Islet precursor cell (in vitro differentiated cells): ENCODE measurements at regions not wholly inside any gene's neighbourhood (a gene's known extent, or its start where the extent isn't known, plus 50 kb on each side); places are given as distances from the start of the nearest gene placed in this dataset.
A peak's percentile ranks its signal among the peaks of the same experiment; 100 is the strongest.
"Not testable (repeated sequence)": the region's sequence is repeated elsewhere in the genome, so short reads cannot be mapped to it uniquely, and the experiment has no call there.

Source experiments
- DNase-seq: peaks from one replicate; pipeline ENCODE4 v3.0.0-alpha.2; 2018

DNA sequence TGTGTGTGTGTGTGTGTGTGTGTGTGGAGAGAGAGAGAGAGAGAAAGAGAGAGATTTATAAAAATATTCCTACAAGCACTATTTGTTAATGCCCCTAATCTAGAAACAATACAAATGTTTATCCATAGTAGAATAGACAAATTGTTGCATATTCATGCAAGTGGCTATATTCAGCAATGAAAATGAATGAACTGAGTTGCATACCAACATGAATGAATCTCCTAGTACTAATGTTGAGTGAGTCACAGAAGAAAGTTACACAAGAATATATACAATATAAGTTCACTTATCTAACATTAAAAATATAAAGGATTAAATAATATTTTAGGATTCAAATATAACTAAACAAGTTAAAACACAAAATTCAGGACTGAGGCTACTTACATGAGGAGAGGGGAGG lies 456.8 kb upstream of the AMOT start:
- no peak for DNase-seq

DNA sequence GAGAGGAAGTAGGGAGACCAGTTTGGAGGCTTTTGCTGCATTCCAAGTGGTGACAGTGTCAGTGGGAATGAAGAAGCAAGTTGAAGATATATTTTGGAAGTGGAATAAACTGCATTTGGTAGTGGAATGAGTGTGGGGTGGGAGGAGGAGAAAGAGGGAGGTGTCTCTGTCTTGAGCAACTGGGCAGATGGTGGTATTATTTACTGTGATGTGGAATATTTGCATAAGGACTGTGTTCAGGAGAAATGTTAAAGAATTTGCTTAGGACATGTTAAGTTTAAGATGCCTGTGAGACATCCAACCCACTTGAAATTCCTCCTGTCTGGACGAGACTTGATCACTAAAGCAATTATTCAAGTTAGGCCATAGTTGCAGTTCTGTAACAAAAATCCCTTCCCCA lies 448.9 kb upstream of the AMOT start:
- no peak for DNase-seq

DNA sequence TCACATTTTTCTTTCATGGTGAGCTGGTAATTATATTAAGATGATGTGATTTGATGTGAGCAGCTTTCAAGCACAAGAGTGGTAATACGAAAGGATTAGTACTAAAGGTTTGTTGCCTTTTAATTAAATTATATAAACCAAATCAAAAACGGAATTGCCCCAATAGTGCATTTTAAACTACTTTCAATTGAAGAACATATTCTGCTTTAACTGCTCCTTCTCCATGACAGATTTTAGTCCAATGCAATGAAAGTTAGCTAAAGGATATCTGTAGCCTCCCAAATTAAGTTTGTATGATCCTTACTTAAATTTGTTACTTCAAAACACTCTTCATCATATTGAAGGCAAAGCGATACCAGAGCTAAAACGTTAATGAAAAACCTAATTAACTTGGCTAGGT lies 447.1 kb upstream of the AMOT start:
- DNase-seq: no peak

DNA sequence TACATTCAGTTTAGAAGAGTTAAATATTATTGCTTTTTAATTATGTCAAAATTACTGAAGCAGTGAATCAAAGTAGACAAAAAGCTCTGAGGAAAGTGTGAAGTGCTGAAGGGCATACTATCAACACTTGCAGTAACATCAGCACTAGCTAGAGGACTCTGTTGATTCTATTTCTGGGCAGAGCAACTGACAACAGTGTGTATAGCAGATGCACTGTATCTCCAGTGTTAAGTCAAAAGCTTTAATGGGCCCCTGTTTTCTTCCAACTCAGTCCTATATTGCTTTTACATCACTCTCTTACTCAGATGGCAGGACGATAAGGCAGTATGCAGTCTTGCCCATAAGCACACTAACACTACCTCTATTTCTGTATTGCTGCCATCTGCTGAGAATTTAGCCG lies 435.2 kb upstream of the AMOT start:
- DNase-seq: no peak

DNA sequence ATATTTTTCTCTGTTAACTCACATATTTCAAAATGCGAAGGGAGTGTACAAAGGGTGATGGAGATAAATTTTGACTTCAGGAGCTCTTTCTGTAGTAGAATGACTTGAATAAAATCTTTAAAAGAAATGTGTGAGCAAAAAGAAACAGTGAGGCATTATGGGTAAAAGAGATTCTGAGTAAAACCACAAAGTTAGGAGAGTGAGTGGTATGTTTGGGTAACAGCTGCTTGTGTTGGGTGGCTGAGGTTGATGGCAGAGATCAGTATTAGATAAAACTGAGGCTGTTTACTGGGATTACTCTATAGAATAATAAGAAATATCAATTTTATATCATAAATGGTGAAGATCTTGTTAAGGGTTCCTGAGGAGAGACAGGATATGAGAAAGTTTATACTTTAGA lies 434.2 kb upstream of the AMOT start:
- DNase-seq: no peak

DNA sequence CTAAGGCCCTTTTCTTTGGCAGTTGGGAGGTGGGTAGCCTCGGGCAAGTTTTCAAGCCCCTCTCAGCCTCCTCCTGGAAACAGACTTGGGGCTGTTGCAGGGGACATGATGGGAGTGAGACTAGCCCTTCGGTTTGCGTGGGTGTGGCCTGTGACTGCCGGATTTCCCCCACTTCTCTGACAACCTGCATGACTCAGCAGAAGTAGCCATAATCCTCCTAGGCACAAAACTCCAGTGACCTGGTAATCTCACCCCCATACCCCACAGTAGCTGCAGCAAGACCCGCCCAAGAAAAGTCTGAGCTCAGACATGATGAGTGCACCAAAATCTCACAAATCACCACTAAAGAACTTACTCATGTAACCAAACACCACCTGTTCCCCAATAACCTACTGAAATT lies 433.7 kb upstream of the AMOT start:
- no peak for DNase-seq

DNA sequence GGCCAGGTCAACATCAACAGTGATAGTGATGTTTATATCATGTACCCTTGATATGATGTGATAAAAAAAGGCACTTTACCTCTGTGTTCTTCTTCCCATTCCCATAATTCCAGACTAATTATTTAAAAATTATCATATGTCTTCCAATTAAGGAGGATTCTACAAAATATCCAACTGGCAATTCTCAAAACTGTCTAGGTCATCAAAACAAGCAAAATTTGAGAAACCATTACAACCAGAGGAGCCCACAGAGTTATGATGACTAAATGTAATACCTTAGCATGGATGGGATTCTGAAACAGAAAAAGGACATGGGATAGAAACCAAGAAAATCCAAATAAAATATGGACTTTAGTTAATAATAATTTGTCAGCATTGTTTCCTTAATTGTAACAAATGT lies 428.6 kb upstream of the AMOT start:
- DNase-seq: no peak

DNA sequence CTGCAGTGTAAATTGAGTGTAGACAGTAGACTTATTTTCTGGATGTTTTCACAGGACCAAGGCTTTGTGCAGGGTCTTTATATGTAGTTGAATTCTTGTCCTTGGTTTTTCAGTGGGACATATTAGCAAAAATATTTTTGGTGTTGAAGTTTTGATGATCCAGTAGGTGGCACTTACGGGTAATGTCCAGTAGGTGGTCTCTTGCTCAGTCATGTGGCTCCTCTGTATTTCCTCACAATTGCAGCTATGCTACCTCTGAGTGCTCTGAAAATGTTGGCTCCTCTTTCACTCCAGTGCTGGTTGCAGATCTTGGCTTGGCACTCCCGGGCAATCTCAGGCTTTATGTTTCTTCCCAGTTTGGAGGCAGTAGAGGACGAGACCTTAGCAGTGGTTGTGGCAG lies 419.8 kb upstream of the AMOT start:
- DNase-seq: peak; percentile 50

DNA sequence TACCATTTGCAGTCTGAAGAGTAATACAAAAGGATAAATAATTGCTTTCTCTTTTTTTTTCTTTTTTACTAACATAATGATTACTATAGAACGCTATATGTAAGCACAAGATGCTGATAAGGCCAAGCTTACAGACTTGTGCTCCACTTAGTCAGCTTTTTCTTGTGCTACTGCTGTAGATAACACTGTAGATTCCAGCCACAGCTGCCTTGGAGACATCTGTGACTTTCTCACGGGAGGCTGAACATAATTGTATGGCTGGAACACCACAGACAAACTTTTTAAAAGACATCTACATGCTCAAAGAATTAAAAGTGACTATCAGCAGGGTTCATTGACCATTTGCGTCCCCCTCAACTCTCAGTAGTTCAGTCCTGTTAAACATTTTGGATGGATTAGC lies 381.7 kb upstream of the AMOT start:
- no peak for DNase-seq

DNA sequence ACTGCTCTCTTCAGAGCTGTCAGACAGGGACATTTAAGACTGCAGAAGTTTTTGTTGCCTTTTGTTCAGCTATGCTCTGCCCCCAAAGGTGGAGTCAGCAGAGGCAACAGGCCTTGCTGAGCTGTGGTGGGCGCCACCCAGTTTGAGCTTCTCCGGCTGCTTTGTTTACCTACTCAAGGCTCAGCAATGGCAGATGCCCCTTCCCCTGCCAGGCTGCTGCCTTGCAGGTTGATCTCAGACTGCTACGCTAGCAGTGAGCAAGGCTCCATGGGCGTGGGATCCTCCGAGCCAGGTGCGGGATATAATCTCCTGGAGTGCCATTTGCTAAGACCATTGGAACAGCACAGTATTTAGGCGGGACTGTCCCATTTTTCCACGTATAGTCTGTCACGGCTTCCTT lies 371.4 kb upstream of the AMOT start:
- DNase-seq: no peak

DNA sequence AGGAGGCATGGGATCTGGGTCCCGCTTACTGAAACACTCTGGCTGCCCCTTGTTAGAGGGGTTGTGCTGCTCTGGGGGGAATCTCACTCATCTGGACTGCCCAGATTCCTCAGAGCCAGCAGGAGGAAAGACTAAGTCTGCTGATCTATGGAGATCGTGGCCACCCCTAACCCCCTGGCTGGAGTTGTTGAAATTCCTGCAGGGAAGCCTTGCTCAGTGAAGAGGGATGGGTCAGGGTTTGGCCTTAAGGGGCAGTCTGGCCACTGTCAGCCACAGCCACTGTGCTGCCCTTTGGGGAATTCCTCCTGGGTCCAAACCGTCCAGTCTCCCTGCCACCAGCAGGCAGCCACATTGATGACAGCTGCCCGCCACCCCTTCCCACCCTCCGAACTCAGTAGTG lies 362.0 kb upstream of the AMOT start:
- DNase-seq: peak; percentile 64

DNA sequence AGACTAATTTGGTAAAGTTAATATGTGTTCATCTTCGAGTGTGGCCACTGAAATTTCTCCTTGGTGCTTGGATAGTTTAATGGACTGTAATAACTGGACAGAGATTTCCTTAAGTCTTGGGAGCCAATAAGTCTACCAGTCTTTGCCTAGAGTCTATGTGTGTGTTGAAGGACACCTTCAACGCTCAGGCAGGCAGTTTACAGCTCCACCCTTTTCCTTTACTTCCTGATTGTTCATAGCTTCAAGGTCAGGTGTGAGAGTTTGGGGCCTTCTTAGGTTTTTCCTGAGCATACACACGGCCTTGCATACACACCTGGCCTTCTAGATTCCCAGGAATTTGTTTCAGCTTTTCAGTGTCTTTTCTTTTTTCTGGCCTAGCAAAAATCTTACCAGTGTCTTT lies 355.3 kb upstream of the AMOT start:
- no peak for DNase-seq

DNA sequence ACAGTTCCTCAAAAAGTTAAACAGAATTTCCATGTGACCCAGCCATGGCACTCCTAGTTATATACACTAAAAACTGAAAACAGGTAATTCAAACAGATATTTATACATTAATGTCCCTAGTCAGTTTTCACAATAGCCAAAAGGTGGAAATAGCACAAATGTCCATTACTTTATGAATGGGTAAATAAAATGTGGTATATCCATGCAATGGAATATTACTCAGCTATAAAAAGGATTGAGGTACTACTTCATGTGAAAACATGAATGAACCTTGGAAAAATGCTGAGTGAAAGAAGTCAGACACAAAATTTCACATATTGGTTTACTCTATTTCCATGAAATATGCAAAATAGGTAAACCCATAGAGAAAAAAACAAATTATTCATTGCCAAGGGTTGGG lies 351.8 kb upstream of the AMOT start:
- DNase-seq: no peak

DNA sequence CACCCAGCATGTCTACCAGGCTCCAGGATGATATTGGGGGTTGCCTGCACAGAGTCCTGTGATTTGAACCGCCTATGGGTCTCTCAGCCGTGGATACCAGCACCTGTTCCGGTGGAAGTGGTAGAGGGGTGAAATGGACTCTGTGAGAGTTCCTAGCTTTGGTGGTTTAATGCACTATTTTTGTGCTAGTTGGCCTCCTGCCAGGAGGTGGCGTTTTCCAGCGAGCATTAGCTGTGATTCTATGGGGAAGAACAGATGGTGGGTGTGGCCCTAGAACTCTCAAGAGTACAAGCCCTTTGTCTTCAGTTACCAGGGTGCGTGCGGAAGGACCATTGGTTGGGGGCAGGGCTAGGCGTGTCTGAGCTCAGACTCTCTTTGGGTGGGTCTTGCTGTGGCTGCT lies 316.9 kb upstream of the AMOT start:
- DNase-seq: no peak

DNA sequence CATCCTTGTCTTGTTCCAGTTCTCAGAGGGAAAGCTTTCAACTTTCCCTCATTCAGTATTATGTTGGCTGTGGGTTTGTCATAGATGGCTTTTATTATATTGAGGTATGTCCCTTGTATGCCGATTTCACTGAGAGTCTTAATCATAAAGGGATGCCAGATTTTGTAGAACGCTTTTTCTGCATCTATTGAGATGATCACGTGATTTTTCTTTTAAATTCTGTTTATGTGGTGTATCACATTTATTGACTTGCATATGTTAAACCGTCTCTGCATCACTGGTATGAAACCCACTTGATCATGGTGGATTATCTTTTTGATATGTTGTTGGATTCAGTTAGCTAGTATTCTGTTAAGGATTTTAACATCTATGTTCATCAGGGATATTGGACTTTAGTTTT lies 313.7 kb upstream of the AMOT start:
- not testable (repeated sequence) for DNase-seq

DNA sequence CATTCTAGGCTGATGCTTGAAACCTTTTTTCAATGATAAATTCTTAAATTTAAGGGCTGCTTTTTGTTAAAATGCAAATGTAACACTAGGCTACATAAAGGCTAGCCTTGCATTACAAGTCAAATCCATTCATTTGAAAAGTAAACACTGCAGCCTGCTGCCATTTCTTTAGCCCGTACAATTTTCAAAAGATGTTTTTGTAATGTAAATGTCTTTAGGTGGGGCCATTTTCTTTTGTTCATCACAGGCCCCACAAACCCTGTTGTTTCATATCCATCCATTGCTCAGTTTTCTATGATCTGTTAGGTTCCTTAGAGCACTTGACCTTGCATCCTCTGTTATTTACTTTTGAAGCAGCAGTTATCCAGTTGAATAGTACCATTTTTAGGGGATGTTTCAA lies 296.2 kb upstream of the AMOT start:
- no peak for DNase-seq

DNA sequence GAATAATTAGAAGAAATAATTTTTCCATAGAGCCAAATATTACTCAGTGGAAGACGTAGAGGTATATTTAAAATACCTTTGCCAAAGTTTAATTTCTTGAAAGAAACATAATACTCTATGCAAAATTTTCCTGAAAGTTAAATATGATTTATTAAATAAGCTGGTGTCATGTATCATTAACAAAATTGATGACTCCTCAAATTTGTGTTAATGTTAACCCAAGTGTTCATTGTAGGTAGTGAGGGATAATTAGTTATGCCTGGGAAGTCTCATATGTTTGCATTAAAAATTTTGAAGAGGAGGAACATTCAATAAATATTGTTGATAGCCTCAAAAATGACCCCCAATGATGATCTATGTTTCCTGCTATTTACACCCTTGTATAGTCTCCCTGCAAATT lies 292.7 kb upstream of the AMOT start:
- DNase-seq: no peak

DNA sequence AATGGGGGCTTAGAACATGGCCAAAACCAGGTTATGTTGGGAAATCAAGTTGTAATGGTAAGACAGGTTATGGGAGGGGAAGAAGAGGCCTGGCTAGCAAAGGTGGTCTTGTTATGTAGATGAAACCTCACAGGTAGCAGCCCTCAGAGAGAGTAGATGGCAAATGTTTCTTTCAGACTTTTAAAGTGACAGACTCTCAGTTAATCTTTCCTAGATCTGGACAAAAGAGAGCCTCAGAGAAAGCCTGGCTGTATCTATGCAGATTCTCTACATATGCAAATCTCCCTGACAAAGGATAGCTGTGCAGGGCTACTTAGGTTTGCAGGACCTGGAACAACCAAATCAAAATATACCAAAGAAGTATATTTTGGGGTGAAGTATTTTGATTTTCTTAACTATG lies 284.1 kb upstream of the AMOT start:
- DNase-seq: no peak

DNA sequence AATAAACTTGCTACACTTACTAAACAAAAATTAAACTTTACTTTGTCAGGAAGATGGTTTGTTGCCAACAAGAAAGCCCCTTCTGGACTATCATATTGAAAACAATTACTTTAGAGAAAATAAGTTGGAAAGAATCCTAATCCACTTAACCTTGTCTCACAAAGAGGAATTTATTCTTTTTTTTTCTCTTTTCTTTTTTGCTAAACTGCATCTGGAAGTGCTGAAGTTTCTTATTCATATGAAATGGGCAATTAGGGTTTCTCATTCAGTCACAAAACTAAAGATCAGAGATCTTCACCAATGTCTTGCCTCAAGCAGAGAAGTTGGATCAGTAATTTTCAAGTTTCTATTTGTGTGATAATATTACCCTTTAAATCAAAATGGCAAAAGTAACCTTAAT lies 234.9 kb upstream of the AMOT start:
- no peak for DNase-seq

DNA sequence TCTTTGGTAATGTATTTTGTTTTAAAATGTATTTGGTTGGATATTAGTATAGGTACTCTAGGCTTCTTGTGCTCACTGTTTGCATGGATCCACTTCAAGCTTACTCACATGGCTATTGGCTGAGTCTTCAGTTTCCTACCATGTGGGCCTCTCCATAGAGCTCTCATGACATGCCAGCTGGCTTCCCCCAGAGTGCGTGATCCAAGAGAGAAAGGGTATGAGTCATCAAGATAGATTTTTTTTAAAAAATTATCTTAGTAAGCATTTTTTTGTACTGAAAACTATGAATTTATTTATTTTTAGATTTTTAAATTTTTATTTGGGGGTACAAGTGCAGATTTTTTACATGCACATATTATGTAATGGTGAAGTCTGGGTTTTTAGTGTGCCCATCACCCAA lies 219.1 kb upstream of the AMOT start:
- no peak for DNase-seq

DNA sequence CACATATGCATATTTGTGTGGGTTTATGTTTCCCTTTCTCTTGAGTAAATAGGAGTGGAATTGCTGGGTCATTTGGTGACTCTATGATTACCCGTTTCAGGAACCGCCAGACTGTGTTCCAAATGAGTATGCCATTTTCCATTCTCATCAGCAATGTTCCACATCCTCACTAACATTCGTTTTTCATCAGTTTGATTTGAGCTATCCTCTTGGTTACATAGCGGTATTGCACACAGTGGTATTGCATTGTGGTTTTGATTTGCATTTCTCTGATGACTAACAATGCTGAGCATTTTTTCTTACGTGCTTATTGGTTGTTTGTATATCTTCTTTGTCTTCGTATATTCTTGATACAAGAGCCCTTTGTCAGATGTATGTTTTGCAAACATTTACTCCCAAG lies 218.0 kb upstream of the AMOT start:
- no peak for DNase-seq

DNA sequence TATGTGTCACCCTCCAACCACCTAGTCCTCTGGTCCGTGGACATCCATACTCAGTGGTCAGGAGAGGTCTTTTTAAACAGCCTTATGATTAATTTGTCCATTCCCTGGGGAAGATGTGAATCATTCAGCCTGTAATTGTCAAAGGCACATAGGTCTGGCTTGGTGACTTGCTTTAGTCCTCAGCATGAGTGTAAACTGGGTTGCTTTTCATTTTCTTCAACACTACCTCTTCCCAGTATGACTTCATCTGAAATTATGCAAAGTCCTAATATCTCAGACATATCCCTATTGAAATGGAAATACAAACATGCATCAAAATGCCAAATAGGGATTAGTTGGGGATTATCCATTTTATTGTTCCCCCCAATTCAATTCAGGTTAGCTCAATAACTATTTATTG lies 208.3 kb upstream of the AMOT start:
- DNase-seq: no peak

DNA sequence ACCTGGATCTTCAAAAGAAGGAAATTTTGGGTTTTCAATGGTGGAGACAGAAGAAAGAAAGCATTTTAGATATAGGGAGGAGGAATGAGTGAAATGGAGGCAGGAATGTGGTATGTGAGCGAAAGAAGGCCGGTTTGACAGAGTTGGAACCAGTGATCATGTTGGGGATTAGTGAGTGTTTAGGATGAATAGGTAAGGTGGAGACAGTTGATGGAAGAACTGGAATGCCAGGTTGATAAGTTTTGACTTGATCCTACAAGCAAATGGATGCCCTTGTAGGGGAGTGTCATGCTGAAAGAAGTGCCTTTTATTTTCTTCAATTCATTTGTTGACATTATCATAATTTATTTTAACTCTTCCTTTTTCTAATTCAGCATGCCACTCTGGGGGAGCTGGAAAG lies 207.8 kb upstream of the AMOT start:
- no peak for DNase-seq

DNA sequence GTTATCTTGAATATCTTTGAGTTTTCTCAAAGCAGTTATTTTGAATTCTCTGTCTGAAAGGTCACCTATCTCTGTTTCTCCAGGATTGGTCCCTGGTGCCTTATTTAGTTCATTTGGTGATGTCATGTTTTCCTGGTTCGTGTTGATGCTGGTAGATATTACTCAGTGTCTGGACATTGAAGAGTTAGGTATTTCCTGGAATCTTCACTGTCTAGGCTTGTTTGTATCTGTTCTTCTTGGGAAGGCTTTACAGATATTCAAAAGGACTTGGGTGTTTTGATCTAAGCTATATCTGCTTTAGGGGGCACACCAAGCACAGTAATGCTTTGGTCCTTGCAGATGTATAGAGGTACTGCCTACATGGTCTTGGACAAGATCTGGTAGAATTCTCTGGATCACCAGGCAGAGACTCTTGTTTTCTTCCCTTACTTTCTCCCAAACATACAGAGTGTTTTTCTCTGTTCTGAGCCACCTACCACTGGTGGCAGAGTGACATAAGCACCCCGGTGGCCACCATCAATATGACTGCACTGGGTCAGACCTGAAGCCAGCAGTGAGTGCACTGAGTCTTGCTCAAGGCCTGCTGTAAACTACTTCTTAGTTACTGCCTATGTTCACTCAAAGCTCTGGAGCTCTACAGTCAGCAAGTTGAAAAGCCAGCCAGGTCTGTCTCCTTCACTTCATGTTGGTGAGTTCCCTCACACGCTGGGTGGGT lies 193.5 kb upstream of the AMOT start:
- no peak for DNase-seq

DNA sequence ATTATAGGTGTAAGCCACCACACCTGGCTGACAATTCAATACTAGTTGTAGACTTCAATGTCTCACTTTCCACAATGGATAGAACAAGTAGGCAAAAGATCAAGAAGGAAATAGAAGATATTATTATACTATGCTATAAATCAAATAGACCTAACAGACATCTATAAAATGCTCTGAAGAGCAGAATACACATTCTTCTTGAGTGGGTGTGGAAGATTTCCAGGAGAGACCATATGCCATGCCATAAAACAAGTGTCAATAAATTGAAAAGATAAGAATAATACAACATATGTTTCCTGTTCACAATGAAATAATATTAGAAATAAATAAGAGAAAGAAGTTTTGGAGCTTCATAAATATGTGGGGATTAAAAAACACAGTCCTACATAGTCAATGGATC lies 179.3 kb upstream of the AMOT start:
- DNase-seq: no peak

DNA sequence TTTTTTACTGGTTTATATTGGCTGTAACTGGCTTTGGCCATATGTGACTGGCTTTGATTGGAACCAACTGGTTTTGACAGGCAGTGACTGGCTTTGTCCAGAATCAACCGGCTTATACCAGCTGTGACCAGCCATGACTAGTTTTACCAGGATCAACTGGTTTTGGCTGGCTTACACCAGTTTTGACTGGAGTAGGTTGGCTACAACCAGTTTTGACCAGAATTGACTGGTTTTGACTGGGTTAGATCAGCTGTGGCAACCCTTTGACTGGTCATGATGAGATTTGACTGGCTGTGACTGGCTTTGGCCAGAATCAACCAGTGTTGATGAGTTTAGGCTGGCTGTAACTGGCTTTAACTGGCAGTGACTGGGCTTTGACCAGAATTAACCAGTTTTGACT lies 169.2 kb upstream of the AMOT start:
- no peak for DNase-seq
